SK-N-SH treated with all-trans-retinoic acid at 6 μM for 48 hours (cell line): ENCODE measurements at regions not wholly inside any gene's neighbourhood (a gene's known extent, or its start where the extent isn't known, plus 50 kb on each side); places are given as distances from the start of the nearest gene placed in this dataset.

Experiments
- ATAC-seq: fragments of 200-7000 bp; cut with Tn5 transposase; 3 replicates; pipeline ENCODE4 v1.9.1; 2020; ENCODE audit warnings: mild to moderate bottlenecking, moderate library complexity
- ARNTL ChIP-seq: fragments of 450-650 bp; formaldehyde crosslinking; IDR thresholded peaks from 2 replicates; pipeline ENCODE4 v1.5.0; 2020; ENCODE audit warnings: low read depth, mild to moderate bottlenecking, moderate library complexity, borderline replicate concordance
- CREB5 ChIP-seq: fragments of 250-450 bp; sonication (Bioruptor Pico); IDR thresholded peaks from 2 replicates; pipeline ENCODE4 v1.5.1; 2020; ENCODE audit warnings: low read depth, mild to moderate bottlenecking, moderate library complexity
- CSDC2 ChIP-seq: fragments of 250-450 bp; sonication (Bioruptor Pico); IDR thresholded peaks from 2 replicates; pipeline ENCODE4 v1.5.0; 2020; ENCODE audit warnings: mild to moderate bottlenecking, moderate library complexity
- CSRNP3 ChIP-seq: fragments of 250-450 bp; sonication (Bioruptor Pico); IDR thresholded peaks from 2 replicates; pipeline ENCODE4 v1.5.1; 2021; ENCODE audit warnings: mild to moderate bottlenecking, moderate library complexity
- GLIS3 ChIP-seq: fragments of 250-450 bp; sonication (Bioruptor Pico); IDR thresholded peaks from 2 replicates; pipeline ENCODE4 v1.5.0; 2020; ENCODE audit warnings: mild to moderate bottlenecking, moderate library complexity
- ISL1 ChIP-seq: fragments of 250-450 bp; sonication (Bioruptor Pico); IDR thresholded peaks from 2 replicates; pipeline ENCODE4 v2.1.2; 2022; ENCODE audit warnings: mild to moderate bottlenecking, moderate library complexity
- OSR1 ChIP-seq: fragments of 250-450 bp; sonication (Bioruptor Pico); IDR thresholded peaks from 2 replicates; pipeline ENCODE4 v1.8.0; 2022; ENCODE audit warnings: moderate library complexity, mild to moderate bottlenecking, inconsistent platforms
- PATZ1 ChIP-seq: fragments of 250-450 bp; sonication (Bioruptor Pico); IDR thresholded peaks from 2 replicates; pipeline ENCODE4 v1.8.0; 2020; ENCODE audit warnings: mild to moderate bottlenecking, moderate library complexity, borderline replicate concordance
- POU6F1 ChIP-seq: fragments of 250-450 bp; sonication (Bioruptor Pico); IDR thresholded peaks from 2 replicates; pipeline ENCODE4 v1.8.0; 2021; ENCODE audit warnings: low read depth, mild to moderate bottlenecking, moderate library complexity, borderline replicate concordance
- PPARA ChIP-seq: fragments of 250-450 bp; sonication (Bioruptor Pico); IDR thresholded peaks from 2 replicates; pipeline ENCODE4 v1.5.0; 2020; ENCODE audit warnings: mild to moderate bottlenecking, borderline replicate concordance
- RARB ChIP-seq: fragments of 250-450 bp; sonication (Bioruptor Pico); IDR thresholded peaks from 2 replicates; pipeline ENCODE4 v1.8.0; 2021; ENCODE audit warnings: mild to moderate bottlenecking, moderate library complexity
- SNAI2 ChIP-seq: fragments of 250-450 bp; sonication (Bioruptor Pico); IDR thresholded peaks from 2 replicates; pipeline ENCODE4 v1.5.0; 2020; ENCODE audit warnings: mild to moderate bottlenecking, moderate library complexity
- TCF4 ChIP-seq: fragments of 250-450 bp; sonication (Bioruptor Pico); IDR thresholded peaks from 2 replicates; pipeline ENCODE4 v1.8.0; 2021; ENCODE audit warnings: mild to moderate bottlenecking, moderate library complexity, borderline replicate concordance
- TOX ChIP-seq: fragments of 250-450 bp; sonication (Bioruptor Pico); IDR thresholded peaks from 2 replicates; pipeline ENCODE4 v1.8.0; 2021; ENCODE audit warnings: mild to moderate bottlenecking, moderate library complexity, borderline replicate concordance
- ZC3H10 ChIP-seq: fragments of 250-450 bp; sonication (Bioruptor Pico); IDR thresholded peaks from 2 replicates; pipeline ENCODE4 v1.5.1; 2021; ENCODE audit warnings: mild to moderate bottlenecking, moderate library complexity
- ZFP3 ChIP-seq: fragments of 250-450 bp; sonication (Bioruptor Pico); IDR thresholded peaks from 2 replicates; pipeline ENCODE4 v1.5.0; 2020; ENCODE audit warnings: mild to moderate bottlenecking, moderate library complexity
- ZNF565 ChIP-seq: fragments of 450-650 bp; formaldehyde crosslinking; conservative IDR thresholded peaks from 2 replicates; pipeline ENCODE4 v1.5.0; 2020; ENCODE audit warnings: low read depth, mild to moderate bottlenecking, moderate library complexity
- ZNF70 ChIP-seq: fragments of 450-650 bp; formaldehyde crosslinking; IDR thresholded peaks from 2 replicates; pipeline ENCODE4 v1.5.0; 2020; ENCODE audit warnings: mild to moderate bottlenecking, moderate library complexity

- TF ChIP-seq TCF4 (CRISPR knock-in tag) (peak; percentile 96), PATZ1 (CRISPR knock-in tag) (peak; percentile 92), OSR1 (CRISPR knock-in tag) (no peak), RARB (CRISPR knock-in tag) (0 out of 2 replicates have a peak, but pooled peaks have one; percentile 35), POU6F1 (CRISPR knock-in tag) (no peak), ISL1 (peak; percentile 100), CREB5 (CRISPR knock-in tag) (peak; percentile 58), CSDC2 (CRISPR knock-in tag) (no peak), ZNF565 (0 out of 2 replicates have a peak, but pooled peaks have one; percentile 28), ZFP3 (CRISPR knock-in tag) (0 out of 2 replicates have a peak, but pooled peaks have one; percentile 36), ZC3H10 (CRISPR knock-in tag) (no peak), ARNTL (CRISPR knock-in tag) (no peak), TOX (CRISPR knock-in tag) (no peak; the same call in 1 of the 2 replicates)
Measured at GRCh38 chr4:153143527-153144348, 60.5 kb upstream of the TRIM2 start (continued).

- TF ChIP-seq SNAI2 (CRISPR knock-in tag) (no peak), ISL1 (no peak), TOX (CRISPR knock-in tag) (no peak), POU6F1 (CRISPR knock-in tag) (no peak), OSR1 (CRISPR knock-in tag) (no peak), PPARA (CRISPR knock-in tag) (no peak), CSDC2 (CRISPR knock-in tag) (no peak), ZNF565 (no peak), RARB (CRISPR knock-in tag) (no peak), CREB5 (CRISPR knock-in tag) (no peak), ZNF70 (no peak), ZC3H10 (CRISPR knock-in tag) (no peak), CSRNP3 (CRISPR knock-in tag) (no peak)
- no peak for ATAC-seq
Measured at GRCh38 chr4:153146031-153146430, 58.2 kb upstream of the TRIM2 start.

GRCh38 chr4:153146961-153147360 lies 57.3 kb upstream of the TRIM2 start:
- ATAC-seq, result no peak
- TF ChIP-seq ZC3H10 (CRISPR knock-in tag), result no peak
- no peak for TF ChIP-seq CREB5 (CRISPR knock-in tag)
- TF ChIP-seq TCF4 (CRISPR knock-in tag), result no peak
- TF ChIP-seq ISL1, result no peak
- no peak for TF ChIP-seq TOX (CRISPR knock-in tag)
- TF ChIP-seq RARB (CRISPR knock-in tag), result no peak
- no peak for TF ChIP-seq PATZ1 (CRISPR knock-in tag)
- TF ChIP-seq SNAI2 (CRISPR knock-in tag), result no peak
- TF ChIP-seq GLIS3 (CRISPR knock-in tag), result no peak
- no peak for TF ChIP-seq ZNF70
